Activated CD4-positive, alpha-beta T cell treated with anti-CD3 and anti-CD28 coated beads for 36 hours (primary cell): ENCODE measurements at regions not wholly inside any gene's neighbourhood (a gene's known extent, or its start where the extent isn't known, plus 50 kb on each side); places are given as distances from the start of the nearest gene placed in this dataset.

ENCODE experiments used
- ATAC-seq: fragments of 200-7000 bp; cut with Tn5 transposase; one replicate; pipeline ENCODE4 v1.10.0; 2021; ENCODE audit warnings: mild to moderate bottlenecking, moderate library complexity
- CTCF ChIA-PET: fragments of 350-600 bp; sonication (Branson Sonifier 250); formaldehyde crosslinking; loops from one replicate; lab custom pipeline; 2021; ENCODE audit warnings: antibody characterized with exemption; lab: Charles Lee
- POLR2A ChIA-PET: fragments of 350-600 bp; sonication (Branson Sonifier 250); formaldehyde crosslinking; loops from one replicate; lab custom pipeline; 2021; ENCODE audit warnings: antibody characterized with exemption, inconsistent platforms; lab: Charles Lee
- DNase-seq: peaks from one replicate; pipeline ENCODE4 v3.0.0-alpha.2; 2020
- H3K27ac Mint-ChIP-seq: one replicate; pipeline ENCODE4 v1.8.0; 2021; ENCODE audit warnings: mixed read lengths
- H3K27me3 Mint-ChIP-seq: one replicate; pipeline ENCODE4 v1.8.0; 2021; ENCODE audit warnings: mixed read lengths
- H3K36me3 Mint-ChIP-seq: one replicate; pipeline ENCODE4 v1.8.0; 2021; ENCODE audit warnings: low read depth, mixed read lengths
- H3K4me1 Mint-ChIP-seq: one replicate; pipeline ENCODE4 v1.8.0; 2021; ENCODE audit warnings: mixed read lengths
- H3K4me3 Mint-ChIP-seq: one replicate; pipeline ENCODE4 v1.8.0; 2021; ENCODE audit warnings: mild to moderate bottlenecking, moderate library complexity, mixed read lengths
- H3K9me3 Mint-ChIP-seq: one replicate; pipeline ENCODE4 v1.8.0; 2021; ENCODE audit warnings: low read depth, mixed read lengths
- intact Hi-C, 2 experiments: fragments of 100-400 bp; cut with DNase I in 1 of 2; cut with micrococcal nuclease in 1 of 2; formaldehyde crosslinking; loops; one replicate each; pipeline versions ENCODE4 v1.14.2 to v1.15.1; 2022 to 2024; cut with DNase I, micrococcal nuclease

- intact Hi-C loops, result no loop called here
- ChIA-PET POLR2A (no interaction called here), CTCF (no interaction called here)
- no peaks in the 10 kb centered on the region for H3K9me3 Mint-ChIP-seq
- no peaks in the 10 kb centered on the region for H3K36me3 Mint-ChIP-seq
- peaks cover 2% of the 10 kb centered on the region for H3K27me3 Mint-ChIP-seq
- no peak overlapping the region for H3K27ac Mint-ChIP-seq
- H3K4me1 Mint-ChIP-seq, result no peaks in the 10 kb centered on the region
- DNase-seq (no peak), ATAC-seq (no peak)
- no peak overlapping the region for H3K4me3 Mint-ChIP-seq
These were observed 52.3 kb upstream of the SIPA1L2 start for GRCh38 chr1:232682248-232682647.

- no peak for ATAC-seq
- H3K4me3 Mint-ChIP-seq, result no peak overlapping the region
- no peak overlapping the region for H3K27ac Mint-ChIP-seq
- POLR2A ChIA-PET, result no interaction called here
- H3K27me3 Mint-ChIP-seq, result no peaks in the 10 kb centered on the region
- intact Hi-C loops, result no loop called here
- no peaks in the 10 kb centered on the region for H3K36me3 Mint-ChIP-seq
- CTCF ChIA-PET, result interaction anchor here (1.4 to 2.2 kb wide), 2 partner anchors 9 to 10 kb away, joined by 5 read pairs; no protein-coding TSS in a partner anchor
- no peak for DNase-seq
- H3K9me3 Mint-ChIP-seq, result no peaks in the 10 kb centered on the region
- H3K4me1 Mint-ChIP-seq, result no peaks in the 10 kb centered on the region
These were observed 54.6 kb upstream of the SIPA1L2 start for GRCh38 chr1:232684371-232685105.

GRCh38 chr1:232686346-232686745 is 56.4 kb upstream of the SIPA1L2 start:
- ChIA-PET CTCF (interaction anchor here (0.8 kb wide), 1 partner anchor 11 kb away, joined by 3 read pairs; no protein-coding TSS in a partner anchor), POLR2A (no interaction called here)
- Mint-ChIP-seq H3K27ac (no peak overlapping the region), H3K4me1 (no peaks in the 10 kb centered on the region), H3K4me3 (no peak overlapping the region), H3K36me3 (no peaks in the 10 kb centered on the region), H3K9me3 (no peaks in the 10 kb centered on the region), H3K27me3 (peaks cover 3% of the 10 kb centered on the region)
- intact Hi-C loops, result no loop called here
- ATAC-seq, result no peak
- no peak for DNase-seq

- Mint-ChIP-seq H3K4me1 (no peaks in the 10 kb centered on the region), H3K27ac (no peak overlapping the region), H3K36me3 (no peaks in the 10 kb centered on the region), H3K9me3 (no peaks in the 10 kb centered on the region), H3K4me3 (no peak overlapping the region), H3K27me3 (peaks cover 6% of the 10 kb centered on the region)
- DNase-seq, result no peak
- ChIA-PET CTCF (no interaction called here), POLR2A (no interaction called here)
- intact Hi-C loops, result no loop called here
- no peak for ATAC-seq
These were observed 57.4 kb upstream of the SIPA1L2 start for GRCh38 chr1:232687304-232687703.

- CTCF ChIA-PET, result interaction anchor here (1.0 kb wide), 1 partner anchor 9 kb away, joined by 3 read pairs; no protein-coding TSS in a partner anchor
- Mint-ChIP-seq H3K4me1 (no peaks in the 10 kb centered on the region), H3K27me3 (peaks cover 9% of the 10 kb centered on the region), H3K36me3 (no peaks in the 10 kb centered on the region), H3K4me3 (no peak overlapping the region), H3K27ac (no peak overlapping the region), H3K9me3 (no peaks in the 10 kb centered on the region)
- ATAC-seq (no peak), DNase-seq (no peak)
- intact Hi-C loops, result no loop called here
- POLR2A ChIA-PET, result interaction anchor here (0.6 kb wide), 1 partner anchor 304 kb away, joined by 3 read pairs; no protein-coding TSS in a partner anchor
These were observed 57.8 kb upstream of the SIPA1L2 start for GRCh38 chr1:232687728-232688127.

- DNase-seq (no peak), ATAC-seq (no peak)
- Mint-ChIP-seq H3K4me3 (no peak overlapping the region), H3K4me1 (no peaks in the 10 kb centered on the region), H3K9me3 (no peaks in the 10 kb centered on the region), H3K36me3 (no peaks in the 10 kb centered on the region), H3K27ac (no peak overlapping the region), H3K27me3 (peaks cover 14% of the 10 kb centered on the region)
- CTCF ChIA-PET, result interaction anchor here (1.0 to 1.8 kb wide), 2 partner anchors 9 kb away, joined by 3 to 7 read pairs; no protein-coding TSS in a partner anchor
- intact Hi-C loops, result no loop called here
- POLR2A ChIA-PET, result interaction anchor here (0.6 kb wide), 1 partner anchor 303 kb away, joined by 3 read pairs; no protein-coding TSS in a partner anchor
These were observed 58.5 kb upstream of the SIPA1L2 start for GRCh38 chr1:232688398-232688797.

- no peak overlapping the region for H3K4me3 Mint-ChIP-seq
- H3K27ac Mint-ChIP-seq, result no peak overlapping the region
- no peaks in the 10 kb centered on the region for H3K4me1 Mint-ChIP-seq
- ChIA-PET POLR2A (no interaction called here), CTCF (interaction anchor here (1.8 kb wide), 1 partner anchor 10 kb away, joined by 7 read pairs; no protein-coding TSS in a partner anchor)
- intact Hi-C loops, result no loop called here
- no peaks in the 10 kb centered on the region for H3K9me3 Mint-ChIP-seq
- no peaks in the 10 kb centered on the region for H3K36me3 Mint-ChIP-seq
- no peak for DNase-seq
- H3K27me3 Mint-ChIP-seq, result peaks cover 14% of the 10 kb centered on the region
- ATAC-seq, result no peak
These were observed 59.8 kb upstream of the SIPA1L2 start for GRCh38 chr1:232689711-232690110.

- DNase-seq (no peak), ATAC-seq (no peak)
- Mint-ChIP-seq H3K27me3 (peaks cover 14% of the 10 kb centered on the region), H3K9me3 (no peaks in the 10 kb centered on the region), H3K27ac (no peak overlapping the region), H3K4me3 (no peak overlapping the region), H3K4me1 (no peaks in the 10 kb centered on the region), H3K36me3 (no peaks in the 10 kb centered on the region)
- CTCF ChIA-PET, result interaction anchor here (1.8 kb wide), 1 partner anchor 11 kb away, joined by 7 read pairs; no protein-coding TSS in a partner anchor
- POLR2A ChIA-PET, result no interaction called here
- intact Hi-C loops, result no loop called here
These were observed 60.5 kb upstream of the SIPA1L2 start for GRCh38 chr1:232690285-232690935.

GRCh38 chr1:232694475-232694874 is 64.5 kb upstream of the SIPA1L2 start:
- H3K9me3 Mint-ChIP-seq, result no peaks in the 10 kb centered on the region
- no peaks in the 10 kb centered on the region for H3K4me1 Mint-ChIP-seq
- intact Hi-C loops, result no loop called here
- no peak for ATAC-seq
- H3K4me3 Mint-ChIP-seq, result no peak overlapping the region
- H3K27me3 Mint-ChIP-seq, result peaks cover 14% of the 10 kb centered on the region
- H3K27ac Mint-ChIP-seq, result no peak overlapping the region
- DNase-seq, result no peak
- ChIA-PET CTCF (interaction anchor here (1.9 kb wide), 1 partner anchor 10 kb away, joined by 5 read pairs; no protein-coding TSS in a partner anchor), POLR2A (no interaction called here)
- H3K36me3 Mint-ChIP-seq, result no peaks in the 10 kb centered on the region

GRCh38 chr1:232695621-232696385 is 65.9 kb upstream of the SIPA1L2 start:
- no peaks in the 10 kb centered on the region for H3K36me3 Mint-ChIP-seq
- peaks cover 12% of the 10 kb centered on the region for H3K27me3 Mint-ChIP-seq
- intact Hi-C loops, result no loop called here
- ChIA-PET POLR2A (no interaction called here), CTCF (no interaction called here)
- H3K4me1 Mint-ChIP-seq, result no peaks in the 10 kb centered on the region
- ATAC-seq (no peak), DNase-seq (no peak)
- H3K4me3 Mint-ChIP-seq, result no peak overlapping the region
- H3K27ac Mint-ChIP-seq, result no peak overlapping the region
- no peaks in the 10 kb centered on the region for H3K9me3 Mint-ChIP-seq

GRCh38 chr1:232696466-232696865 is 66.5 kb upstream of the SIPA1L2 start:
- Mint-ChIP-seq H3K4me3 (no peak overlapping the region), H3K4me1 (no peaks in the 10 kb centered on the region), H3K9me3 (no peaks in the 10 kb centered on the region), H3K36me3 (no peaks in the 10 kb centered on the region), H3K27ac (no peak overlapping the region), H3K27me3 (peaks cover 12% of the 10 kb centered on the region)
- DNase-seq (no peak), ATAC-seq (no peak)
- ChIA-PET CTCF (interaction anchor here (1.0 to 1.5 kb wide), 2 partner anchors 8 to 12 kb away, joined by 3 read pairs; no protein-coding TSS in a partner anchor), POLR2A (no interaction called here)
- intact Hi-C loops, result no loop called here
